HUES6 (cell line): ENCODE measurements at regions not wholly inside any gene's neighbourhood (a gene's known extent, or its start where the extent isn't known, plus 50 kb on each side); places are given as distances from the start of the nearest gene placed in this dataset.
"Not testable (repeated sequence)": the region's sequence is repeated elsewhere in the genome, so short reads cannot be mapped to it uniquely, and the experiment has no call there.

ENCODE experiments used
- H3K27ac ChIP-seq: 2 replicates; pipeline ENCODE4 v1.7.0; 2013; ENCODE audit warnings: low read depth, mild to moderate bottlenecking, low read length, inconsistent platforms
- H3K27me3 ChIP-seq: 2 replicates; pipeline ENCODE4 v1.6.1; 2013; ENCODE audit warnings: low read length; ENCODE audit not compliant: control insufficient read depth, insufficient read depth
- H3K36me3 ChIP-seq: 2 replicates; pipeline ENCODE4 v1.6.1; 2013; ENCODE audit warnings: low read length; ENCODE audit not compliant: control insufficient read depth, insufficient read depth
- H3K4me1 ChIP-seq: 2 replicates; pipeline ENCODE4 v1.6.1; 2013; ENCODE audit warnings: low read length; ENCODE audit not compliant: control insufficient read depth, insufficient read depth
- H3K4me3 ChIP-seq: 2 replicates; pipeline ENCODE4 v1.5.1; 2013; ENCODE audit warnings: low read depth, low read length
- H3K9ac ChIP-seq: one replicate; pipeline ENCODE4 v1.6.1; 2013; ENCODE audit warnings: mild to moderate bottlenecking, low read length
- H3K9me3 ChIP-seq: 2 replicates; pipeline ENCODE4 v1.6.1; 2013; ENCODE audit warnings: low read depth, low read length; ENCODE audit not compliant: control insufficient read depth, insufficient read depth

DNA sequence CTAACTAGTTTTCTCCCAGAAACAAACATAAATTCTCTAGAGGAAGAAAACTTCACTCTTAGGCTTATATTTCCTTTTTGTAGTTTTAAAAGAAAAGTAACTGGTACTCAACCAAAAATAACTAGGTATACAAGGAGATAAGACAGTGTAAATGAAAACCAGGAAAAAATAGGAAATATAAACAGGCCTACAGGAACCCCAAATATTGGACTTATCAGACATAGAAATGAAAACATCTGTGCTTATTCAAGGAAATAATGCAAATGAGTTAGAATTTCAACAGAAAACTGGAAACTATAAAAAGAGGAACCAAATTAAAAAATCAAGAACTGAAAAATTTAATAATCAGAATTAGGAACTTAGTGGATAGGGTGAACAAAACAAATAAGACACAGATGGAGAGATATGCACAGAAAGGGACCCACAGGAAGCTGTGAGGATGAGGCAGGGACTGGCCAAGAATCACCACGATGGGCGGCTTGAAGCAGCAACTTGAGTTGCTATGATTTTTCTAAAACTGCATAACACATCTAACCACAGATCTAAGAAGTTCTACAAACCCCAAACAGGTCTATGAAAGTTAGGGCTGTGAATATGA, 67.5 kb upstream of the ACTRT2 start:
- H3K4me3 ChIP-seq, result no peak overlapping the region
- H3K36me3 ChIP-seq, result no peaks in the 10 kb centered on the region
- H3K9ac ChIP-seq, result no peak overlapping the region
- no peaks in the 10 kb centered on the region for H3K27me3 ChIP-seq
- H3K9me3 ChIP-seq, result peaks cover 50% of the 10 kb centered on the region
- no peak overlapping the region for H3K27ac ChIP-seq
- H3K4me1 ChIP-seq, result no peaks in the 10 kb centered on the region

DNA sequence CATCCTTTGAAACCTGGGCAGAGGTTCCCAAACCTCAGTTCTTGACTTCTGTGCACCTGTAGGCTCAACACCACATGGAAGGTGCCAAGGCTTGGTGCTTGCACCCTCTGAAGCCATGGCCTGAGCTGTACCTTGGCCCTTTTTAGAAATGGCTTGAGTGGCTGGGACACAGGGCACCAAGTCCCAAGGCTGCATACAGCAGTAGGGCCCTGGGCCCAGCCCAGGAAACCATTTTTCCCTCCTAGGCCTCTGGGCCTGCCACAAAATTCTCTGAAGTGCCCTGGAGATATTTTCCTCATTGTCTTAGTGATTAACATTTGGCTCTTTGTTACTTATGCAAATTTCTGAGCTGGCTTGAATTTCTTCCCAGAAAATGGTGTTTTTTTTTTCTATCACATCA, 65.6 kb upstream of the ACTRT2 start:
- Histone ChIP-seq H3K36me3 (no peaks in the 10 kb centered on the region), H3K27ac (no peak overlapping the region), H3K4me1 (no peaks in the 10 kb centered on the region), H3K9ac (no peak overlapping the region), H3K27me3 (no peaks in the 10 kb centered on the region), H3K4me3 (no peak overlapping the region), H3K9me3 (peaks cover 59% of the 10 kb centered on the region)

DNA sequence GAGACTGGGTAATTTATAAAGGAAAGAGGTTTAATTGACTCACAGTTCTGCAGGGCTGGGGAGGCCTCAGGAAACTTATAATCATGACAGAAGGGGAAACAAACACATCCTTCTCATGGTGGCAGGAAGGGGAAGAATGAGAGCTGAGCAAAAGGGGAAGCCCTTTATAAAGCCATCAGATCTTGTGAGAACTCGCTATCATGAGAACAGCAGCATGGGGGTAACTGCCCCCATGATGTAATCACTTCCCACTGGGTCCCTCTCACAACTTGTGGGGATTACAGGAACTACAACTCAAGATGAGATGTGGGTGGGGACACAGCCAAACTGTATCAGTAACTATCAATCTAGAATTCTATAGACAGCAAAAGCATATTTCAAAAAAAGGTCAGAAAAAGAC, 64.7 kb upstream of the ACTRT2 start:
- Histone ChIP-seq H3K4me1 (no peaks in the 10 kb centered on the region), H3K4me3 (no peak overlapping the region), H3K27ac (no peak overlapping the region), H3K9me3 (peaks cover 61% of the 10 kb centered on the region), H3K27me3 (no peaks in the 10 kb centered on the region), H3K36me3 (no peaks in the 10 kb centered on the region), H3K9ac (no peak overlapping the region)

DNA sequence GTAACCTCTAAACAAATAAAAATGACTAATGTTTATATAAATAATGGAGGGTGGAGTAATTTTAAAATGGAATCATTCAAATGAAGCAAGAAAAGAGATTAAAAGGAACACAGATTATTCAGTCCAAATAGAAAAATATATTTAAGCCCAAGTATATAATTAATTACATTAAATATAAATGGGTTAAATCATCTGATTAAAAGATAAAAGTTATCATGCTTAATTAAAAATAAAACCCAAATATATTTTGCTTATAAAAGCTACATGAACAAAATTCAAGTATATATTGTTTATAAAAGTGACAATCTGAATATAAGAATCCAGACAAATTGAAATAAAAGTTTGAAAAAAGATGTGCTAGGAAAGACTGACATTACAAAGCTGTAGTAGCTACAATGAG, 63.9 kb upstream of the ACTRT2 start:
- Histone ChIP-seq H3K36me3 (no peaks in the 10 kb centered on the region), H3K9me3 (peaks cover 61% of the 10 kb centered on the region), H3K4me3 (no peak overlapping the region), H3K27ac (no peak overlapping the region), H3K4me1 (no peaks in the 10 kb centered on the region), H3K27me3 (peaks cover 5% of the 10 kb centered on the region; the same call in 1 of the 2 replicates), H3K9ac (no peak overlapping the region)

DNA sequence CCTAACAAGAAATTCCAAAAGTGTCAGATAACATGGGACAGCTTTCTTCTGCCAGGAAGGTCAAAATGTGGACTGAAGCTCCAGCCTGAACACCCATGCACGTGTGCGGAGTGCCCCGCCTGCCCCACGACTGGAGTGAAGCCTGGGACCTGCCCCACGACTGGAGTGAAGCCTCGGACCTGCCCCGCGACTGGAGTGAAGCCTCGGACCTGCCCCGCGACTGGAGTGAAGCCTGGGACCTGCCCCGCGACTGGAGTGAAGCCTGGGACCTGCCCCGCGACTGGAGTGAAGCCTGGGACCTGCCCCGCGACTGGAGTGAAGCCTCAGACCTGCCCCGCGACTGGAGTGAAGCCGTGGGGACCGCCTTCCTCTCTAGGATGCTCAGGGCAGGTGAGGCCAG, 61.4 kb upstream of the ACTRT2 start:
- peaks cover 47% of the 10 kb centered on the region for H3K9me3 ChIP-seq
- H3K4me3 ChIP-seq, H3K27ac ChIP-seq, H3K4me1 ChIP-seq, H3K9ac ChIP-seq, H3K36me3 ChIP-seq, H3K27me3 ChIP-seq: not testable (repeated sequence)

DNA sequence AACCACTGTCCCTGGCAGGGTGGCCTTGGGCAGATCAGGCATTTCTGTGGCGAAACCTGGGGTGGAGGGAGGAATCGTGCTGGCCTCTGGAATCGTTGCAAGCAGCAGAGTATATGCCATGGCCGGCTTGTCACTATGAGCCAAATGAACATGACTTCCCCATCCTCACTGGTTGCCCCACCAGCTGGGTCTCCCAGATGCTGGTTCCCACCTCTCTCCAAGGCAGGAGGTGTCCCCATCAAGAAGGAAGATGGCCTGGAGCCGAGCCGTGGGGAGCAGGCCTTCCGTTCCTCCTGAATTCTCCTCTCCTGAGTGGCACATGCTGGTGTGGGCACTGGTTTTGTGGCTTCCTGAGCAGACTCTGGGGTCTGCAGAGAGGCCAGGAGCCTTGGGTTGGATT, 60.2 kb upstream of the ACTRT2 start:
- no peaks in the 10 kb centered on the region for H3K4me1 ChIP-seq
- H3K4me3 ChIP-seq, result no peak overlapping the region
- H3K36me3 ChIP-seq, result no peaks in the 10 kb centered on the region
- peaks cover 41% of the 10 kb centered on the region for H3K9me3 ChIP-seq
- H3K27me3 ChIP-seq, result peaks cover 5% of the 10 kb centered on the region; the same call in 1 of the 2 replicates
- H3K27ac ChIP-seq, result no peak overlapping the region
- no peak overlapping the region for H3K9ac ChIP-seq

DNA sequence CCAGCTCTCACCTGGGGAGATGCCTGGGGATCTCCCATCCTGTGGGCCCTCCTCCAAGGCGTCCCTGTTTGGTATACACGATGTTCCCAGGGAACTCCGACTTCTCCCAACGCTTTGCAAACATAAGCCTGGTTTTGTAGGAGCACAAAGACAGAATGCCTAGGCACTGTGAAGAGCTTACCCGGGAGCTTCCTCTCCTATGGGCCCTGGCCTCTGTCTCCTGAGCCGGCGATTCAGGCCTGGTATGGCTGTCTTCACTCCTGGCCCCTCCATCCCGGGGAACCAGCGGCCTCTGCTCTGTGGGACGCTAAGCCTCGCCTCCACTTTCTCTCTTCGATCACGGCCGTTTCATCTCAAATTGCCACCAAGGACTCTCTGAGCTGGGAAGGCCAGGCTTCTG, 59.6 kb upstream of the ACTRT2 start:
- Histone ChIP-seq H3K4me3 (no peak overlapping the region), H3K36me3 (no peaks in the 10 kb centered on the region), H3K27me3 (peaks cover 5% of the 10 kb centered on the region; the same call in 1 of the 2 replicates), H3K4me1 (no peaks in the 10 kb centered on the region), H3K9me3 (peaks cover 35% of the 10 kb centered on the region), H3K27ac (no peak overlapping the region), H3K9ac (no peak overlapping the region)

DNA sequence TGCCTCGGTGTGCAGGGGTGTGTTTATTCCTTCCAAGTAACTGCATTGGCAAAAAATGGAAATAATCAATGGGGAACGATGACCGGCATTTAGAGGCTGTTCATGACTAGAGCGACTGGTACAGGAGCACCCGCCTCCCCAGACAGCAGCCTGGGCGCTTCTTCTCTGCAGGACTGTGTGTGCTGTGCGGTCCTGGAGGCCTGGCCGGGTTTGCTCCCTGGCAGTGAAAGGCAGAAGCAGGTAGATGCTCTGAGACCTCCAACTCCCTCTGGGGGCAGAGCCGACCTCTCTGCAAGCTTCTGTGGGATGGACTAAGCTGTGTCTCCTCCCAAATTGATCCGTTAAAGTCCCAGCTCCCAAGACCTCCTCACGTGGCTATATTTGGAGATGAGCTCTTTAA, 59.2 kb upstream of the ACTRT2 start:
- peaks cover 31% of the 10 kb centered on the region for H3K9me3 ChIP-seq

DNA sequence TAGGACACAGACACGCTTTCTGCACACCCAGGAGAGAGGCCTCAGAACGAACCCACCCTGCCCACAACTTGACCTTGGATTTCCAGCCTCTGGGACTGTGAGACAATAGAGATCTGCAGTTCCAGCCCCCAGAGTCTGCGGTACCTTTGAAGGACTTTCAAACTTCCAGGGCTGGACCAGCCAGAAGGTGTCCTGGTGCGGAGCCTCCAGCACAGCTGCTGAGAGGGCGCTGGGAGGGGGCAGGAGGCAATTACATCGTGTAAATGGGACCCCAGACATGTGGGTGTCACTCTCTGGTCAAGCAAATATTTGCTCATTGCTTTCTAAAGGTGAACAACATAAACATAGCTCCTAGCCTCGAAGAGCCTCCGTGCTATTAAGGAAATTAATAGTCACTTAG, 58.7 kb upstream of the ACTRT2 start:
- Histone ChIP-seq H3K27ac (no peak overlapping the region), H3K36me3 (no peaks in the 10 kb centered on the region), H3K4me1 (no peaks in the 10 kb centered on the region), H3K27me3 (peaks cover 5% of the 10 kb centered on the region; the same call in 1 of the 2 replicates), H3K4me3 (no peak overlapping the region), H3K9me3 (peaks cover 30% of the 10 kb centered on the region), H3K9ac (no peak overlapping the region)

More for the DNA sequence above, 59.2 kb upstream of the ACTRT2 start:
- no peaks in the 10 kb centered on the region for H3K36me3 ChIP-seq
- no peak overlapping the region for H3K9ac ChIP-seq
- peaks cover 5% of the 10 kb centered on the region; the same call in 1 of the 2 replicates for H3K27me3 ChIP-seq
- H3K27ac ChIP-seq, result no peak overlapping the region
- H3K4me3 ChIP-seq, result no peak overlapping the region
- H3K4me1 ChIP-seq, result no peaks in the 10 kb centered on the region

DNA sequence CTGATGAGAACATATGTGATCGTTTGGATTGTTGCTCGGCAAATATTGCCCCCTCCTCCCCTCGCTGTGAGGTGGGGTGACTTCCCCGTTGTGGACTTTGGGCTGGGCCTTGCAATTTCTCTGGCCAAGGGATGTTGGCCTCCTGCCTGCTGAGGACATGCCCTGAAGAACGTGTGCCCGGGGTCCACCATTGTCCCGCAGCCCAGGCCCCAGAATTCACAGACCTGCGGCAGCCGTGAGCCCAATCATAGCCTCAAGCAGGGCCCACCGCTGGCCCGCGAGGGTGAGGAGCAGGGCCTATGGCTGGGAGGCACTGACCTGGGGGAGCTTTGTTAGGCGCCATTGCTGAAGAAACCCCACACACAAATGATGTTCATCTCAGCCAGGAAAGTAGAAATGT, 58.3 kb upstream of the ACTRT2 start:
- peaks cover 28% of the 10 kb centered on the region for H3K9me3 ChIP-seq

DNA sequence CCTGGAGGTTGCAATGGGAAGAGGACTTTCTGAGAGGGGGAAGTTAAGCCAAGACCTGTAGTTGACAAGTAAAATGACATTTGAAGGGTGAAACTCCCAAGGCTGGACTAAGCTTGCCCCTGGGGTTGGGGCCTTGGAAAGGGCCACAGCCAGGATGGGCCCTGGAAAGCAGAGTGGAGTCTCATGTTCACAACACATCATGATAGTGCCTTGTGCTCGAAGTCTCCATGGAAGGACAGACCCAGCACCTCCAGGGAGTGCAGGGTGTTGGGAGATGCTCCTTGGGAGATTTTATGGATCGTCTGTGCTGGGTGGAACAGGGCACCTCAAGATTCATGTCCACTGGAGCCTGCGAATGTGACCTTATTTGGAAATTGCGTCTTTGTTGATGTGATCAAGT, 55.6 kb upstream of the ACTRT2 start:
- H3K9me3 ChIP-seq, result peaks cover 13% of the 10 kb centered on the region; the same call in 1 of the 2 replicates
- no peaks in the 10 kb centered on the region for H3K4me1 ChIP-seq
- H3K9ac ChIP-seq, result no peak overlapping the region
- H3K27me3 ChIP-seq, result peaks cover 5% of the 10 kb centered on the region; the same call in 1 of the 2 replicates
- H3K4me3 ChIP-seq, result no peak overlapping the region
- H3K27ac ChIP-seq, result no peak overlapping the region
- no peaks in the 10 kb centered on the region for H3K36me3 ChIP-seq

More for the DNA sequence above, 58.3 kb upstream of the ACTRT2 start:
- Histone ChIP-seq H3K4me1 (no peaks in the 10 kb centered on the region), H3K27ac (no peak overlapping the region), H3K36me3 (no peaks in the 10 kb centered on the region), H3K9ac (no peak overlapping the region), H3K27me3 (peaks cover 5% of the 10 kb centered on the region; the same call in 1 of the 2 replicates), H3K4me3 (no peak overlapping the region)
